Esophagus squamous epithelium (tissue), 4 donors: ENCODE measurements at regions not wholly inside any gene's neighbourhood (a gene's known extent, or its start where the extent isn't known, plus 50 kb on each side); places are given as distances from the start of the nearest gene placed in this dataset.

Source experiments
- POLR2A ChIP-seq, 4 donors: fragments of 450-650 bp; IDR thresholded peaks; one replicate each; pipeline ENCODE4 v1.6.1; 2017; ENCODE audit warnings: antibody characterized with exemption in 4 of 4, mild to moderate bottlenecking in 4 of 4, moderate library complexity in 3 of 4
- TF ChIP-seq, protein P1 (sequence below), 6 experiments: fragments of 450-650 bp in 4 of 6; fragments of 200-600 bp in 2 of 6; sonication (generic) in 2 of 6; IDR thresholded peaks; one replicate each; pipeline ENCODE4 v1.5.1; 2016 to 2019; ENCODE audit warnings: antibody characterized with exemption in 6 of 6, mild to moderate bottlenecking in 4 of 6, moderate library complexity in 4 of 6

DNA sequence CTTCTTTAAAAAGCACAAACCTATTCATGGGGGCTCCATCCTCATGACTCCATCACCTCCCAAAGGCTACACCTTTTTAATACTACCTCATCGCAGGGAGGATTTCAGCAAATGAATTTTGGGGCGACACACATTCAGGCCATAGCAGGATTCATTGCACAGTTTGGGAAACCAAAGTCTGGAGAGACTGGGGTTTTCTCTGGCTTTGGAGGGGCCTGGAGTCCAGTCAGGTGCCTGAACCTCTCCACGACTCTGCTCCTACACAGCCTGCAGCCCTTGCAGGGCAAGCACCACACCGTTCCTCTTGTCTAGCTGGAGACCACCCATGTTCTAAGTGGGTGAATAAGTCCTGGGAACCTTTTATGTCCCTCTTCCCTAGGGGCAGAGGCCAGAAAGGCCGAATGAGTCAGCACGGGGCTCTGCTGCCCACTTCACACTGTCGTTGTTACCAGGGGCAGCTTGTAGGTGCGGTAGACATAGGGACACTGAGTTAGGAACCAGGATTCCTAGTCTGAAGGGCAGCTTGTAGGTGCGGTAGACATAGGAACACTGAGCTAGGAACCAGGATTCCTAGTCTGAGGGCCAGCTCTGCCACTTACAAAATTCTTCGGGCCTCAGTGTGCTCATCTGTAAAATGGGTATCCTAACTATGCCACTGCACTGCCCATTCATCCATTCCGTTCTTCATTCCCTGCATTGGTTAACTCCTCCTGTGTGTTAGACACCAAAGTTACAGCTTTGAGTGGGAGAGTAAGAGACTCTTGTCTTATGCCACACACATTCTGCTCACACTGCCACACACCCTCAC is 251.7 kb upstream of the B3GAT1 start:
- TF ChIP-seq, protein P1, sequence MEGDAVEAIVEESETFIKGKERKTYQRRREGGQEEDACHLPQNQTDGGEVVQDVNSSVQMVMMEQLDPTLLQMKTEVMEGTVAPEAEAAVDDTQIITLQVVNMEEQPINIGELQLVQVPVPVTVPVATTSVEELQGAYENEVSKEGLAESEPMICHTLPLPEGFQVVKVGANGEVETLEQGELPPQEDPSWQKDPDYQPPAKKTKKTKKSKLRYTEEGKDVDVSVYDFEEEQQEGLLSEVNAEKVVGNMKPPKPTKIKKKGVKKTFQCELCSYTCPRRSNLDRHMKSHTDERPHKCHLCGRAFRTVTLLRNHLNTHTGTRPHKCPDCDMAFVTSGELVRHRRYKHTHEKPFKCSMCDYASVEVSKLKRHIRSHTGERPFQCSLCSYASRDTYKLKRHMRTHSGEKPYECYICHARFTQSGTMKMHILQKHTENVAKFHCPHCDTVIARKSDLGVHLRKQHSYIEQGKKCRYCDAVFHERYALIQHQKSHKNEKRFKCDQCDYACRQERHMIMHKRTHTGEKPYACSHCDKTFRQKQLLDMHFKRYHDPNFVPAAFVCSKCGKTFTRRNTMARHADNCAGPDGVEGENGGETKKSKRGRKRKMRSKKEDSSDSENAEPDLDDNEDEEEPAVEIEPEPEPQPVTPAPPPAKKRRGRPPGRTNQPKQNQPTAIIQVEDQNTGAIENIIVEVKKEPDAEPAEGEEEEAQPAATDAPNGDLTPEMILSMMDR (IDR thresholded peaks at IDR 0.05): no peak
- TF ChIP-seq POLR2A (IDR thresholded peaks at IDR 0.05): no peak
